B cell (primary cell): ENCODE measurements at regions not wholly inside any gene's neighbourhood (a gene's known extent, or its start where the extent isn't known, plus 50 kb on each side); places are given as distances from the start of the nearest gene placed in this dataset.

Source experiments
- CTCF ChIP-seq: fragments of 200-600 bp; IDR thresholded peaks from one replicate; pipeline ENCODE4 v1.8.0; 2022; ENCODE audit warnings: antibody characterized with exemption, mild to moderate bottlenecking
- EZH2 ChIP-seq: IDR thresholded peaks from 2 replicates; pipeline ENCODE4 v1.6.1; 2012; ENCODE audit warnings: borderline replicate concordance, low read depth, mild to moderate bottlenecking, moderate library complexity, low read length; ENCODE audit not compliant: insufficient read depth, poor library complexity, severe bottlenecking

DNA sequence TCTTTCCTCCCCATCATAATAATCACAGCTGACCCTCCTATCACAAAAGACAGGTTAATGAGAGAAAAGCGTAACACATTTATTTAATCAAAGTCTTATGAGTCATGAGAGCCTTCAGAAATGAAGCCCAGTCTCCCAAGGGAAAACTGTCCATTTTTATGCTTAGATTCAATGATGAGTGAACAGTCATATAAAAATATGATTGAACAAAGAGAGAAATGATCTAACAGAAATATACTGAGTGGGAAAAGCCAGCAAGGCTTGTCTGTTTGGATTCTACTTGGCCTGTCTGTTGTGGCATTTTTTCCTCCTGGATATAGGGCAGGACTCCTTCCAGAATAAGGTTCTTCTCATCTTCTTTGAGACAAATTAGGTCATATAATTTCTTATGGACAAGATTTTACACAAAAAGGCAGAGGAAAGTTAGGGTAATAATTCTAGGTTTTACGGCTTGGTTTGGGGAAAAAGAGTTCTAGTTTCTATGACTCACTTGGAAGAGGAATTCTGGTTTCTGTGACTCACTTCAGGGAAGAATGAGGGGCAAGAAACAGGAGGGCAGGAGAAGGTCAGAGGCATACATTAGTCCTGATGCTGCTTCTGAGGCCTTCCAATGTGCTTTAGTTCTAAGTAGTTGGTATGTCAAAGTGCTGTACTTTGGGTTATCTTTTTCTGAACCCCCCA is 534.2 kb downstream of the ZIC1 start:
- TF ChIP-seq CTCF (no peak), EZH2 (no peak)
